GM18505 (cell line): ENCODE measurements at regions not wholly inside any gene's neighbourhood (a gene's known extent, or its start where the extent isn't known, plus 50 kb on each side); places are given as distances from the start of the nearest gene placed in this dataset.

ENCODE experiments used
- ATAC-seq: cut with Tn5 transposase; IDR thresholded peaks from one replicate; pipeline ENCODE4 v1.9.1; 2021; ENCODE audit not compliant: unreplicated experiment
- POLR2A ChIP-seq: IDR thresholded peaks from 4 replicates; pipeline ENCODE4 v1.6.1; 2011; ENCODE audit warnings: borderline replicate concordance; ENCODE audit not compliant: insufficient read depth, insufficient read length; ENCODE audit errors: extremely low read depth

GRCh38 chr6:93568169-93568568 is 148.8 kb upstream of the EPHA7 start:
- no peak for TF ChIP-seq POLR2A
- ATAC-seq = no peak

- ATAC-seq = no peak
- TF ChIP-seq POLR2A = no peak
Observed at GRCh38 chr6:93567164-93567563, 147.8 kb upstream of the EPHA7 start.

GRCh38 chr6:93566285-93566684 is 146.9 kb upstream of the EPHA7 start:
- ATAC-seq = no peak
- no peak for TF ChIP-seq POLR2A

GRCh38 chr6:93562582-93562981 is 143.2 kb upstream of the EPHA7 start:
- no peak for ATAC-seq
- no peak for TF ChIP-seq POLR2A

GRCh38 chr6:93555292-93555691 is 135.9 kb upstream of the EPHA7 start:
- no peak for TF ChIP-seq POLR2A
- no peak for ATAC-seq

GRCh38 chr6:93554018-93554417 is 134.7 kb upstream of the EPHA7 start:
- no peak for ATAC-seq

GRCh38 chr6:93550551-93551276 is 131.4 kb upstream of the EPHA7 start:
- ATAC-seq = no peak
- no peak for TF ChIP-seq POLR2A

More at GRCh38 chr6:93554018-93554417, 134.7 kb upstream of the EPHA7 start:
- TF ChIP-seq POLR2A = no peak

- no peak for ATAC-seq
- TF ChIP-seq POLR2A = no peak
Observed at GRCh38 chr6:93549868-93550267, 130.5 kb upstream of the EPHA7 start.

GRCh38 chr6:93524671-93525451 is 105.5 kb upstream of the EPHA7 start:
- no peak for TF ChIP-seq POLR2A
- no peak for ATAC-seq

- no peak for ATAC-seq
- TF ChIP-seq POLR2A = no peak
Observed at GRCh38 chr6:93523365-93523764, 104.0 kb upstream of the EPHA7 start.

- no peak for ATAC-seq
- TF ChIP-seq POLR2A = no peak
Observed at GRCh38 chr6:93516441-93516840, 97.1 kb upstream of the EPHA7 start.

- no peak for TF ChIP-seq POLR2A
- no peak for ATAC-seq
Observed at GRCh38 chr6:93515736-93516135, 96.4 kb upstream of the EPHA7 start.

- no peak for TF ChIP-seq POLR2A
- no peak for ATAC-seq
Observed at GRCh38 chr6:93498713-93499112, 79.4 kb upstream of the EPHA7 start.

GRCh38 chr6:93496548-93496947 is 77.2 kb upstream of the EPHA7 start:
- TF ChIP-seq POLR2A = no peak
- ATAC-seq = no peak

- TF ChIP-seq POLR2A = no peak
- no peak for ATAC-seq
Observed at GRCh38 chr6:93494057-93494456, 74.7 kb upstream of the EPHA7 start.

- TF ChIP-seq POLR2A = no peak
- no peak for ATAC-seq
Observed at GRCh38 chr6:93474733-93475179, 55.4 kb upstream of the EPHA7 start.
